Limb (tissue), 2 donors: ENCODE measurements at regions not wholly inside any gene's neighbourhood (a gene's known extent, or its start where the extent isn't known, plus 50 kb on each side); places are given as distances from the start of the nearest gene placed in this dataset.
A peak's percentile ranks its signal among the peaks of the same experiment; 100 is the strongest.
"Not testable (repeated sequence)": the region's sequence is repeated elsewhere in the genome, so short reads cannot be mapped to it uniquely, and the experiment has no call there.

Source experiments
- DNase-seq, 2 donors: peaks; one replicate each; pipeline ENCODE4 v3.0.0-alpha.2; 2016; ENCODE audit errors: extremely low spot score in 2 of 2

GRCh38 chr7:19623676-19624075, 85.2 kb downstream of the POLR1F start:
- DNase-seq: no peak

GRCh38 chr7:19621740-19622139, 87.1 kb downstream of the POLR1F start:
- DNase-seq: no peak

DNA sequence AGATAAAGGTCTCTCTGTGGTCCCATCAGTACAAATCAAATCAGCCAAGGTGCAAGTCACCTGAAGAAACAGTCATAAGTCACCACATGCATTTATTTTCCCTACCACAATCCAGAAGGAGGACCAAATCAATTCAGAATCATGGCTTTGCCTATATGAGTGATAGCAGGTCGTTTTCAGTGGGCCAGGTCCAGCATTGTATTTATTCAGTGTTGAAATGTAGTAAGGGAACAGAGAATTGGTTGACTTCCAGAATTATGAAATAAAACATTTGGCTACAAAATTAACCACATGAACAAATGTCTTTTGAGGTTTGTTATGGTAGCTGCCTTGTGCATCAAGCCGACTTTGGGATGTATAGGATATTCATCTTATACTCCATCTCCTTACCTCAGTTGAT, 88.4 kb downstream of the POLR1F start:
- DNase-seq: no peak

- DNase-seq: no peak
Observed at GRCh38 chr7:19619122-19619521, 89.7 kb downstream of the POLR1F start.

- DNase-seq: no peak
Observed at GRCh38 chr7:19617901-19618300, 90.9 kb downstream of the POLR1F start.

DNA sequence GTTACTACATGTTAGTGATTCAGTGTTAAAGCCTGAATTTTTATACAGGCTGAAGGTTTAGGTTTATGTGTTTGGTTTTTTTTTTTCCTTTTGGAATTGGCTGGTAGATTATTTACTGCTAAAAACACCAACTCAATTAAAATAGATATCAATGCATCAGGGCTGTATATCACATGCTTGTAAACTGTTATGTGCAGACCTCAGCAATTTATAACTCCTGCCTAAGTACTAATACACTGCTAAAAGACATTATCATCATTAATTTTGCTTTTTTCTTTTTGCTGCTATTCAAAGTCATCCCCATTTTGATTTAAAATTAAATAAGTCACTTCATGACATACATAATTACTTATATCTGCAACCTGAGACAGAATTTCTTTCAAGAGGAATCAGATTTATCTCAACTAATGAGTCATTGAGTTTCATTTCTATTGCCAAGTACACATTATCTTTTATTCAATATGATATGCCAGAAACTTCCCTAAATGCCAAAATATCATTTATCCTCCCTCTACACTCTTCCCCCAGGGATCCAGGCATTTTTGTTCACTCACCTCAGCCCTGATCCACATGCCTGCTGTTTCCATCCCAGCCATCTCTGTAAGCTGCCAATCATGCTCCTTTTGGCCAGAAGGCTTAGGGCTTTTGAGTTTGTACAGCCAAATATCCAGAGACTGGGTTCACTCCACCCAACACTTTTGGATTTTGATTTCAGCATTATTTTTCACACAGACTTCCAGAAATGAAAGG, 98.5 kb downstream of the POLR1F start:
- DNase-seq: no peak

DNA sequence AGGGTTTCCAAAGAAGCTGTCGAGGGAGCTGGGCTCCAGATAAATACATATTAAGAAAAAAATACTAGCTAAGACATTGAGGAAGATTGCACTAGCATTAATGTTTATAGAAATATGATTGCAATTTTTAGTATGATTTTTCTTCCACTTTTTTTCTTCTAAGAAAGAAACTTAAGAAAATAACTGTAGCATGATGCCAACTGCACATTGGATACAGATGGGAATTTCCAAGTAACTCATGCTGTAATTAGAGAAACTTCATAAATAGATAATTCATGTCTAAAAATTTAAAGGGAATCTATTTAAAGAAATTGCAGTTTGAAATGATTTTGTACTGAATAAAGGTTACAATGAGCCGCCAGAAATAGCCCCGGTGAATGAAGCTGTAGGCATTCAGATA, 119.4 kb downstream of the POLR1F start:
- DNase-seq: no peak

GRCh38 chr7:19587291-19587690, 121.5 kb downstream of the POLR1F start:
- no peak for DNase-seq

DNA sequence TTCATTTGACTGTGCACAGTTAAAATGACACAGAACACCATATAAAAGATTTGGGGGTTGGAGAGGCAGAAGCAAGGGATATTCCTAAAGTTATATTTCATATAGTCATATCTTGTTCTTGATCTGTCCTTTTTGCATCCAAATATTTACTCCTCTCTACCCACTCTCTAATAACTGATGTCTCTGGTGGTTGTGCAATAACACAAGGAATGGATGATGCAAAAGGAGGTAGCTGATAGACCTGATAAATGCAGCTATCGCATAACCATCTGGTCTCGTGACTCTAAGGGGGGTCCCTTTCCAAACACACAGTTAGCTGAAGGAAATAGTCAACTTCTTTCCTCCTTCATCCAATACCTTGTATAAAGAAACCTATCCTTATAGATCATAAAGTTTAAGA, 123.1 kb downstream of the POLR1F start:
- no peak for DNase-seq

DNA sequence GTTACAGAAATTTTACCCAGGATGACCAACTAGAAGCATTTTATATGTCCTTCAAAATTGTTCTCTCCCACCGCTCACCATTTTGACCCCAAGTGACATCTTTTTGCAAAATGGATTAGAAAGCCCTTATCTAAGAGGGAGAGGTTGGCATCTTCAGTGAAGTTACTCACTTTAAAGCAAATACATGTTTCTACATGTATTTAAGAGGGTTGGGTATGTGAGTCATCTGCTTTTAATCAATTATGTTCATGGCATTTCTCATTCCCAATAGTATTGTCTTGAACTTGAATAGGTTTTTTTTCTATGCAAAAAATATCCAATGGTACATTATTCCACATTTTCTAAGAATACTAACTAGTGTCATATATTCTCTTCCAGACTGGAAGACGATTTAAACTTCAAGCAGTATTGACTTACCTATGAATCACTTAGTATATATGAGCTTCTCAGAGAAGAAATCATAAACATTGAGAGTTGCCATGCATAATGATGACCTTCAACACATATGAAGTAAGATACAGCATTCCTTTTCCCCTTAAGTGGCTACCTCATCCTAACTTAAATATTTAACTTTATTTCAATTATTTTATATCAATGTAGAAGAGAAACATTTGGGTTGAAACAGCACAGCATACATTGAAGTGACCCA, 132.8 kb downstream of the POLR1F start:
- no peak for DNase-seq

GRCh38 chr7:19574131-19574530, 134.7 kb downstream of the POLR1F start:
- no peak for DNase-seq

GRCh38 chr7:19572566-19572965, 136.3 kb downstream of the POLR1F start:
- DNase-seq: no peak

- DNase-seq: no peak
Observed at GRCh38 chr7:19567011-19567410, 141.8 kb downstream of the POLR1F start.

- no peak for DNase-seq
Observed at GRCh38 chr7:19565602-19566001, 143.2 kb downstream of the POLR1F start.

GRCh38 chr7:19561121-19561805, 147.6 kb downstream of the POLR1F start:
- no peak for DNase-seq

DNA sequence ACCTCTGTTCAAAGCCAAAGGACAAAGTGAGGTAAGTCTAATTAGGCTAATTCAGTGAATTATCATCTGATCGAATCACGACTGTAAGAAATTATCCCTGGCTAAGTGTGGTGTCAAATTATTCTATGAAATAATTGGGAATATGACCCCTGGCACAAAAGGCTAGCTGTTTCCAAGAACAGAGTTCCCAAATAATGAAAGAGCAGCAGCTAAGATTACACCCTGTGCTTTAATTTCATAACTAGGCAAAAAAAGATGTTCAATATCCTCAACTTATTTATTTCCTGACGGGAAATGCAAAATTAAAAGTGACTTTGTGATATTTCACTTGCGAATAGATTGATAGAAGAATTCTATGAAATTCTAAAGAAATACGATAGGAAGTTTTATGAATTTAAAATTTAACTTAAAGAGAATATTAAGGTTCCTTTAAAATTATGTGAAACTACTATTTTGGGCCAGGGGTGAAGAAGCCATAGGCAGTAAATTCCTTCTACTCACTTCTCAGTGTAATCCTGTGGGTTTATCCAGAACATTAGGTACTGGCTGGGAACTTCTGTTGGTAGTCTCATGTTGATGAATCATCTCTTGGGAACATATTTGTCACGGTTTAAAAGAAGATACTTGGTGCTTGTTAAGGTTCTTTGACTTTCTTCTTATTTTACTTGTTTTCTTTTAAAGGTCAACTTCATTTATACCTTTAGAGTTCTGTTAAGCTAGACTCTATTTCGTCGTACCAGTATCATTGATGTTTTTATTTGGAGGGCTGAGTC, 148.5 kb downstream of the POLR1F start:
- DNase-seq: no peak

GRCh38 chr7:19558527-19558926, 150.3 kb downstream of the POLR1F start:
- no peak for DNase-seq

DNA sequence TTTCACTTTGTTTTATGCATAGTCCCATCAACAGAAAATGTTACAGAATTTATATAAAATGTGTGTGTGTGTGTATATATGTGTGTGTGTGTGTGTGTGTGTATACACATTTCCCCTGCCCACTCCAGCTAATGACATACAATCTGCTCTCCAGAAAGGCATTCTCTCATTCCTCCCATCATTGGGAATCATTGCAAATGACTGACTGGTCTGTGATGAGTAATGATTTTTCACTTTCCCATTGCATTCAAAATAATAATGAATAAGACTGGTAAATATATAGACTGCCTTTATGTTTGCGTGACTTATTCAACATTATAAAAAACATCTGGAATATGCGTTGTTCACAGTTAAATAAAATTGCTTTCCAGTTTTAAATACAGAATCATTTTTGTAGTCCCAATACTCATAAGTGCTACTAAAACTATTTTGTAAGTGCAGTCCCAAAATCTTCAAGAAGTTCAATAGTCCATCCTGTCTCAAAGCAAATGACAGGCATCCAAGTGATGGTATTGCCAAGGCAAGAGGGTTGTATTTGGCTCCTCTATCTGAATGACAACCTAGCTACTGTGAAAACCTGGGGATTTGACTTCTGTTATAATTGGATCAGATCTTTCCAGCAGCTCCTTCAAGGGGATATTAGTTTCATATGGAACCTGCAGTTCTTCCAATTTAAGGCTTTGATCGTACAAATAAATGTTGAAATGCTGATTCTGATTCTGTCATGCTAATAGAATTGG, 150.9 kb downstream of the POLR1F start:
- DNase-seq: no peak

- peak in 1 of 2 donors; percentile 58 for DNase-seq
Observed at GRCh38 chr7:19554581-19554980, 154.3 kb downstream of the POLR1F start.

- no peak for DNase-seq
Observed at GRCh38 chr7:19552576-19552975, 156.3 kb downstream of the POLR1F start.

DNA sequence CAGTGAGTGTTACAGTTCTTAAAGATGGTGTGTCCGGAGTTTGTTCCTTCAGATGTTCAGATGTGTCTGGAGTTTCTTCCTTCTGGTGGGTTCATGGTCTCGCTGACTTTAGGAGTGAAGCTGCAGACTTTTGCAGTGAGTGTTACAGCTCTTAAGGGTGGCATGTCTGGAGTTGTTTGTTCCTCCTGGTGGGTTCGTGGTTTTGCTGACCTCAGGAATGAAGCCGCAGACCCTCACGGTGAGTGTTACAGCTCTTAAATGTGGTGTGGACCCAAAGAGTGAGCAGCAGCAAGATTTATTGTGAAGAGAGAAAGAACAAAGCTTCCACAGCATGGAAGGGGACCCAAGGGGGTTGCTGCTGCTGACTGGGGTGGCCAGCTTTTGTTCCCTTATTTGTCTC, 159.6 kb downstream of the POLR1F start:
- DNase-seq: not testable (repeated sequence)
